NCI-H2171 treated with DMSO at 0.1 percent for 48 hours (cell line): ENCODE measurements at regions not wholly inside any gene's neighbourhood (a gene's known extent, or its start where the extent isn't known, plus 50 kb on each side); places are given as distances from the start of the nearest gene placed in this dataset.

Experiments
- DNase-seq: peaks from one replicate; lab custom pipeline; 2025; lab: John Stamatoyannopoulos, UW

GRCh38 chr4:56240554-56241174 is 146.6 kb downstream of the AASDH start:
- no peak for DNase-seq

GRCh38 chr4:56238251-56238650 is 149.0 kb downstream of the AASDH start:
- DNase-seq: no peak

GRCh38 chr4:56235725-56236124 is 151.6 kb downstream of the AASDH start:
- DNase-seq: no peak

GRCh38 chr4:56235011-56235410 is 152.3 kb downstream of the AASDH start:
- no peak for DNase-seq

GRCh38 chr4:56234098-56234497 is 153.2 kb downstream of the AASDH start:
- no peak for DNase-seq

- no peak for DNase-seq
Observed at GRCh38 chr4:56231410-56231809, 155.9 kb downstream of the AASDH start.

GRCh38 chr4:56229947-56230346 is 157.3 kb downstream of the AASDH start:
- DNase-seq: no peak

GRCh38 chr4:56227301-56227835 is 159.9 kb downstream of the AASDH start:
- DNase-seq: no peak

- DNase-seq: no peak
Observed at GRCh38 chr4:56226579-56226978, 160.7 kb downstream of the AASDH start.

- DNase-seq: no peak
Observed at GRCh38 chr4:56224641-56225040, 162.7 kb downstream of the AASDH start.

- DNase-seq: no peak
Observed at GRCh38 chr4:56222514-56222913, 164.8 kb downstream of the AASDH start.

GRCh38 chr4:56220261-56220660 is 167.0 kb downstream of the AASDH start:
- DNase-seq: peak; percentile 71

- DNase-seq: no peak
Observed at GRCh38 chr4:56219447-56219846, 167.8 kb downstream of the AASDH start.

GRCh38 chr4:56218230-56218895 is 168.9 kb downstream of the AASDH start:
- no peak for DNase-seq

- no peak for DNase-seq
Observed at GRCh38 chr4:56217343-56217890, 169.9 kb downstream of the AASDH start.

- no peak for DNase-seq
Observed at GRCh38 chr4:56215901-56216300, 171.4 kb downstream of the AASDH start.

GRCh38 chr4:56215141-56215783 is 172.0 kb downstream of the AASDH start:
- DNase-seq: no peak

GRCh38 chr4:56213543-56213942 is 173.7 kb downstream of the AASDH start:
- DNase-seq: no peak

GRCh38 chr4:56212774-56213173 is 174.5 kb downstream of the AASDH start:
- no peak for DNase-seq

- DNase-seq: no peak
Observed at GRCh38 chr4:56211202-56211601, 176.1 kb downstream of the AASDH start.

GRCh38 chr4:56210397-56210796 is 176.9 kb downstream of the AASDH start:
- DNase-seq: no peak

- no peak for DNase-seq
Observed at GRCh38 chr4:56209767-56210166, 177.5 kb downstream of the AASDH start.

GRCh38 chr4:56208103-56208502 is 179.2 kb downstream of the AASDH start:
- DNase-seq: peak; percentile 3
